GM18909 (cell line): ENCODE measurements at regions not wholly inside any gene's neighbourhood (a gene's known extent, or its start where the extent isn't known, plus 50 kb on each side); places are given as distances from the start of the nearest gene placed in this dataset.
"Not testable (repeated sequence)": the region's sequence is repeated elsewhere in the genome, so short reads cannot be mapped to it uniquely, and the experiment has no call there.

ENCODE experiments used
- ATAC-seq: cut with Tn5 transposase; IDR thresholded peaks from one replicate; pipeline ENCODE4 v1.9.1; 2021; ENCODE audit warnings: mild to moderate bottlenecking; ENCODE audit not compliant: unreplicated experiment, poor library complexity

DNA sequence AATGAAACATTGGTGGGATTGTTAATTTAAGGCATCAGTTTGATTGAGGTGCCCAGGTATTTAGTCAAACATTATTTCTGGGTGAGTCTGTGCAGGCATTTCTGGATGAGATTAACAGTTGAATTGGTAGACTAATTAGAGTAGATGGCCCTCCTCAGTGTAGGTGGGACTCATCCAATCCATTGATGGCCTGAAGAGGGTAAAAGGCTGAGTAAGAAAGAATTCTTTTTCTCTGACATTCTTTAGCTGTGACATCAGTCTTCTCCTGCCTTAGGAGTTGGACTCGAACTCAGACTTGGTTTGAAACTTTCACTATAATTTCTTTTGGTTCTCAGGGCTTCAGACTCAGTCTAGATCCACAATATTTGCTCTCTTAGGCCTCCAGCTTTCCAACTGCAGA, 59.6 kb upstream of the ADAMTS5 start:
- no peak for ATAC-seq

DNA sequence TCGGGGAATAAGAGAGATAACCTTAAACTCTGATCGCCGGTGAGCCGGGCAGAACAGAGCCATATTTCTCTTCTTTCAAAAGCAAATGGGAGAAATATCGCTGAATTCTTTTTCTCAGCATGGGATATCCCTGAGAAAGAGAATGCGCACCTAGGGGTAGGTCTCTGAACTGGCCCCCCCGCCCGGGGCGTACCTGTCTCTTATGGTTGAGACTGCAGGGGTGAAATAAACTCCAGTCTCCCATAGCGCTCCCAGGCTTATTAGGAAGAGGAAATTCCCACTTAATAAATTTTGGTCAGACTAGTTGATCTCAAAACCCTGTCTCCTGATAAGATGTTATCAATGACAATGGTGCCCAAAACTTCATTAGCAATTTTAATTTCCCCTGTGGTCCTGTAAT, 58.8 kb upstream of the ADAMTS5 start:
- not testable (repeated sequence) for ATAC-seq

DNA sequence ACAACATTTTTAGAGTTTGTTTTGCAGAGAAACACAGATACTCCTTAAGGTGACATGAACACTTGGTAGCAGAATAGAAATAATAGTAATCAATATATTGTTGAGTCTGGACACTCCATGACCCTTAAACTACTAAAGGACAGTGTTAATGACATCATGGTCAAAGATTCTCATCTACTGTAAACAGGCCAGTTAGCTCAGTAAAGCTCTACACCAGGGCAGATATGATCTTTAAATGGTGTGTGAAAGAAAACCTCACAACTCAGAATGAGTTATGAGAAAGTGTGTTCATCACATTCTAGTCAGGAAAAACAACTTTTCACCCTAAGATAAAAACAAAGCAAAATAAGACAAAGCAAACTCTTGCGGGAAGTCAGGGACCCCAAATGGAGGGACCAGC, 58.1 kb upstream of the ADAMTS5 start:
- ATAC-seq, result no peak

DNA sequence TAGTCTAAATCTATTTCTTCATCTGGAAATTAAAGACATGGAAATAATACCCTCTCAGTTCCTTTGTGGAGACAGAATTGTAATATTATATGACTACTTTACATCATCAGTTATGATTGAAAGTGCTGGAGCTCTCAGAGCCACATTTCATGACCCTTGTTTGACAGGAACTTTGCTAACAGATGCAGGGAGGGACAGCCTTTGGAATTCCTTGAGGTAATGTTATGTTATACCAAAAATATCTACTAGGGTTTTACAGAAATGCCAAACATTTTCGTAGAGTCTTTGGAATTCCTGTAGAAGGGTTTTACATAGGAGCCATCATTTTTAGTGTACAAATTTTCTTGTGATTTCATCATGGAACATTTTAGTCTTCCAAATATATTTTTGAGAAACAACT, 57.4 kb upstream of the ADAMTS5 start:
- no peak for ATAC-seq

DNA sequence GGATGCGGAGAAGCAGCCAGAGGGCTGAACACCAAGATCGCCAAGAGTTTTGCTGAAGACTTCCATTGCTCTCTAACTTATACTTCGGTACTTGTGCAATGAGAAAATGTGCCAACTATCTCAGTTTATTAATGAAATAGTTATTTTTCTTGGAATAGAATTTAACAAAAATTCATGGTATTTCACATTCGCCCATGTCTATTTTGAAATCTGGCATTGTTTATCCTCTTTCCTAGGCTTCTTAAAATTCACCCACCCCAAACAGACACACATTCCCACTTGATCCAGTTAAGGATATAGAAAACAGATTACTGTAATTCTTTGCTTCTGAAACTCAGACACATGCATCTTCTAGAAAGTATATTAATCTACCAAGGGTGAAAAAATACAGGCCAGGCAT, 56.3 kb upstream of the ADAMTS5 start:
- no peak for ATAC-seq

DNA sequence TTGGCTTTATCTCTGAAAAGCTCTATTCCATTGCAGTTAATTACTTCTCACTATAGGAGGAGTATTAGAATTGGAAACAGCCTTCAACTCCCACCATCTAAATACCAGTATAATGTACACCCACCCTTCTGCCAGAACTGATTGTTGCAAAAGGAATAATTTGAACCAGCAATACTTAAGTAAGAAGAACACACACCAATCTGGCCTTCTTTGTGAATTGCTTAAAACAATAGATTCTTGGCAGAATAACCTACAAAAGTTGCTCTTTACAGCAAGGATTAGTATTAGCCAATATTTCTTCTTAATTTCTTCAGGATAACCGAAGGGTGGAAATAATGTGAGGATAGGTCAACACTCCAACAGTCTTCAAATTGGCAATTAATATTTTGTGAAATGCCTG, 54.9 kb upstream of the ADAMTS5 start:
- ATAC-seq, result no peak

DNA sequence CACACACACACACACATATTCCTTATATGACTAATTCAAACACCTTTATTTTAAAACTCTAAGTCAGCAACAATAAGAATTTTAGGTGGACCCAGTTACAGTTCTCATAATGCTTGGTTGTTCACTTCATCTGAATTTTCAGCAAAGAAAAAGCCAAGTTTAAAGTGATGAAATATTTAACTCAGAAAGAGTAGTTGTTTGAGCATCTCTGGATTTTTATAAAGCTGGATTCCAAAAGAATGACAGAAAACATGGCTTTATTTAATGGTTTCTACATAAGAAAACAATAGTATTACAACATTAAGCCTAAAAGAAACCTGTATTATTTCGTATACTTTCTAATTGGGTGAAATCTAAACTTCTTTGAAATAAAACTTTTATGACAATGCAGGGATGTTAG, 54.2 kb upstream of the ADAMTS5 start:
- ATAC-seq, result no peak

DNA sequence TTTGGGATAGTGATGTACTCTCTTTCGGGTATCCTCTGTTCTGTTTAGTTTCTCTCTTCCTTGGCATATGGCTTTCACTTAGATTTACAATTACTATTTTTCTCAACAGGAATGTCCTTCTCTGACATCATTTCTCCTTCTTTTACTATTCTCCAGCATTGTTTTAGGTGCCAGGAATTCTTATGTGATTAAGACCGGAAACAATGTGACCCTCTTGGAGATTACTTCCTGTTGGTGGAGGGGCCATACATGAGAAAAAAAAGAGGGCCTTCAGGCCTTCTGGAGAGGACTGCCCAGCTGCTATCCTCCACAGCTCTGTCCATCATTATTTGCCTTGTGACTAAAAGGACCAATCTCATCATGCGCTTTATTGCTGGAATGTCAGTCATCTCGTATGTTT, 50.4 kb upstream of the ADAMTS5 start:
- ATAC-seq, result no peak
